ENCODE measurements at regions not wholly inside any gene's neighbourhood (a gene's known extent, or its start where the extent isn't known, plus 50 kb on each side); places are given as distances from the start of the nearest gene placed in this dataset.

- Histone ChIP-seq H3K4me3 (no peak overlapping the region), H3K36me3 (no peaks in the 10 kb centered on the region), H3K4me1 (peaks cover 2 to 46% (median 23%) of the 10 kb centered on the region in 9 donors), H3K9me3 (no peaks in the 10 kb centered on the region), H3K27ac (peak overlapping the region in 5 of 10 donors; percentile 47 to 76 (median 69)), H3K27me3 (no peaks in the 10 kb centered on the region)
- intact Hi-C loops (cut with DNase I), result loop anchor here in 1 of 10 donors (10.0 kb wide), 1 partner anchor 105 kb away; no protein-coding TSS in a partner anchor
- peak in 3 of 8 donors; percentile 49 to 60 (median 59) for ATAC-seq
- TF ChIP-seq, protein P1, sequence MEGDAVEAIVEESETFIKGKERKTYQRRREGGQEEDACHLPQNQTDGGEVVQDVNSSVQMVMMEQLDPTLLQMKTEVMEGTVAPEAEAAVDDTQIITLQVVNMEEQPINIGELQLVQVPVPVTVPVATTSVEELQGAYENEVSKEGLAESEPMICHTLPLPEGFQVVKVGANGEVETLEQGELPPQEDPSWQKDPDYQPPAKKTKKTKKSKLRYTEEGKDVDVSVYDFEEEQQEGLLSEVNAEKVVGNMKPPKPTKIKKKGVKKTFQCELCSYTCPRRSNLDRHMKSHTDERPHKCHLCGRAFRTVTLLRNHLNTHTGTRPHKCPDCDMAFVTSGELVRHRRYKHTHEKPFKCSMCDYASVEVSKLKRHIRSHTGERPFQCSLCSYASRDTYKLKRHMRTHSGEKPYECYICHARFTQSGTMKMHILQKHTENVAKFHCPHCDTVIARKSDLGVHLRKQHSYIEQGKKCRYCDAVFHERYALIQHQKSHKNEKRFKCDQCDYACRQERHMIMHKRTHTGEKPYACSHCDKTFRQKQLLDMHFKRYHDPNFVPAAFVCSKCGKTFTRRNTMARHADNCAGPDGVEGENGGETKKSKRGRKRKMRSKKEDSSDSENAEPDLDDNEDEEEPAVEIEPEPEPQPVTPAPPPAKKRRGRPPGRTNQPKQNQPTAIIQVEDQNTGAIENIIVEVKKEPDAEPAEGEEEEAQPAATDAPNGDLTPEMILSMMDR (IDR thresholded peaks at IDR 0.05), result no peak
- no peak for DNase-seq
- 75 to 77% methylated on average over 6 of the region's 6 CpGs for WGBS, 2 donors
Measured at GRCh38 chr5:56459394-56460194, 226.5 kb upstream of the ANKRD55 start.

DNA sequence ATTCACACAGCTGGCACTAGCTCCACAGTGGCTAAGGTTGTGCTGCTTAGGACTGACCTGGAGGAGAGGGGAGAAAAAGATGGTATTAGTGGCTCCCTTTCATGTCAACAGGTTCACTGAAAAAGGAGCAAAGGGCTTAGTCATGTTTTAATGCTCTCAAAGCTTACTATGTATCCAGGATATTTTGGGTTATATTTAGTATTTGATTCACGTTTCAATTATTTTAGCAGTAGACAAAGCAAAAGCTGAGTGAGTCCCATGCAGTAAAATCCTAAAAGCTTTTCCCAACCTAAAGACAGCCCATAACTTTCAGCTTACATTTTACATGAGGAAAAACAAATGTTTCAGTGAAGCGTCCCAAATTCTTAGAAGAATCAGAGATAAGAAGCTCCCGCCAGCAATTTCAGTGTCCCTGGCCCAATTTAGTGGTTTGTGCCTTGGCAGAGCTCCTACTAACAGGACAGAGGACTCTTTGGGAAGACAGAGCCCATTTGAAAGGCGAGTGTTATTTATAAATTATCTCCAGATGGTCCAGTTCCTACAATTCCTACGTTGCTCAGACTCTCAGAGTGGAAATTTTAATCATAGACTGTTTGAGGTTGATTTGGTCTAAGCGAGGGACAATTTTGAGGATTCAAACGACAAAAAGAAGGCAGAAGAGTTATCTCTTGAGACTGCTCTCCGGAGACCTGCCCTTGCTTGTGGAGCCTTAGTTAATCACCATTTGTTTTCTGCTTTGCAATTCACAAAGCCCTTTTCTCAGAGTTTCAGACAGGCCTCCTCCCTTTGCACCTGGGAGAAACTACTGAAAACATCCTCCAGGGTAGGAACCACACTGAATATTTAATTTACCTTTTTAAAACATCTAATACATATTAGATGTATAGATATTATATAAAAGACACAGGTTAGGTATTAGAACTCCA lies 225.0 kb upstream of the ANKRD55 start:
- DNase-seq, result peak in 1 of 2 donors; percentile 56
- intact Hi-C loops (cut with DNase I), result no loop called here
- 55 to 57% methylated on average over 8 of the region's 8 CpGs for WGBS, 2 donors
- Histone ChIP-seq H3K9me3 (no peaks in the 10 kb centered on the region), H3K27ac (peak overlapping the region; percentile 7 to 76 (median 48)), H3K27me3 (no peaks in the 10 kb centered on the region), H3K4me3 (no peak overlapping the region), H3K4me1 (peaks cover 2 to 42% (median 20%) of the 10 kb centered on the region in 9 donors), H3K36me3 (no peaks in the 10 kb centered on the region)
- peak; percentile 57 to 83 (median 76) for ATAC-seq
- TF ChIP-seq, protein P1 (IDR thresholded peaks at IDR 0.05), result no peak

DNA sequence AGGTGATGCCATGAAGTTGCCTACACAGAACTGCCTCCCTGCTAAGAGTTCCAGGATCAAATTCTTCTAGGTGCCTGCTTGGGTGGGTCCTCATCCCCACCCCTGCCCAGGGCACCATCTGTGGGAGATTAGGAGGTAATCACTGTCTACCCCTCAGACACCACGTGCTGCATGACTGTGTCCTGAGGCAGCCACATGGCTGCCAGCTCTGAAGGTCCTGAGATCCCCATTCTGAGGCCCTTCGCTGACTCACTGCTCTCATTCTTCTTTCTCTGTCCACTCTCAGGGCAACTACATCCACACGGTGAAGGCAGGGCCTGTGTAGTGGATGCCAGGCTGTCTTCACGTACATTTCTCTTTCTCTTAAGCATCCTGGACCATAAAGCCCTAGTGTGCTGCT lies 222.9 kb upstream of the ANKRD55 start:
- H3K9me3 ChIP-seq, result no peaks in the 10 kb centered on the region
- TF ChIP-seq, protein P1 (IDR thresholded peaks at IDR 0.05), result no peak
- H3K4me3 ChIP-seq, result no peak overlapping the region
- DNase-seq (no peak), ATAC-seq (no peak)
- H3K36me3 ChIP-seq, result no peaks in the 10 kb centered on the region
- WGBS, 2 donors, result 95% methylated on average over 4 of the region's 4 CpGs
- peaks cover 2 to 38% (median 20%) of the 10 kb centered on the region in 9 donors for H3K4me1 ChIP-seq
- H3K27ac ChIP-seq, result no peak overlapping the region
- no peaks in the 10 kb centered on the region for H3K27me3 ChIP-seq
- intact Hi-C loops (cut with DNase I), result no loop called here

DNA sequence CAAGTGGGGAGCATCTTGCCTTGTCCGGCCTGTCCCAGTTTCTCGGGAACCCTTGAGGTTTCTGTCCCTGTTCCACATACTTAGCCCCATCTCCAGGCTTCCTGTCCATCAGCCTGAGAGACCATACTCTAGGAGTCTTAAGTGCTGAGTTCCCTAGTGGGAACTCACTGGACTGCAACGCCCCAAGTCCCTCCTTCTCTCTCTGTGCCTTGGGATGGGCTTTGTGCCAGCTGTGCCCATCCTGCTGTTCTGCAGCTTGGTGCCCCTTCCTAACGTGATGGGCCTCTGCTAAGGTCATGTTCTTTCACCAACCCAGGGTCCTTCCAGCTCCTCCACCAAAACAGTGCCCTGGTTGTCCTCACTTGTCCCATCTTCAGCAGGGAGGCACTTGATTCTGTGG lies 222.3 kb upstream of the ANKRD55 start:
- DNase-seq (no peak), ATAC-seq (no peak)
- Histone ChIP-seq H3K27ac (no peak overlapping the region), H3K9me3 (no peaks in the 10 kb centered on the region), H3K36me3 (no peaks in the 10 kb centered on the region), H3K4me1 (peaks cover 2 to 32% (median 15%) of the 10 kb centered on the region in 9 donors), H3K27me3 (no peaks in the 10 kb centered on the region), H3K4me3 (no peak overlapping the region)
- intact Hi-C loops (cut with DNase I), result no loop called here
- TF ChIP-seq, protein P1 (IDR thresholded peaks at IDR 0.05), result no peak
- 96 to 97% methylated on average over 4 of the region's 4 CpGs for WGBS, 2 donors

Measured in heart right ventricle (tissue), 16 donors.